Retina (tissue), 1 donor: ENCODE measurements at regions not wholly inside any gene's neighbourhood (a gene's known extent, or its start where the extent isn't known, plus 50 kb on each side); places are given as distances from the start of the nearest gene placed in this dataset.

Source experiments
- DNase-seq: peaks from one replicate; pipeline ENCODE4 v3.0.0-alpha.2; 2016

- DNase-seq: no peak
These were observed 246.1 kb upstream of the FN1 start for GRCh38 chr2:215681799-215682596.

GRCh38 chr2:215680605-215681598, 245.0 kb upstream of the FN1 start:
- no peak for DNase-seq

- no peak for DNase-seq
These were observed 242.2 kb upstream of the FN1 start for GRCh38 chr2:215678094-215678493.

GRCh38 chr2:215677481-215677880, 241.6 kb upstream of the FN1 start:
- no peak for DNase-seq

GRCh38 chr2:215672406-215672805, 236.5 kb upstream of the FN1 start:
- no peak for DNase-seq

GRCh38 chr2:215671691-215672090, 235.8 kb upstream of the FN1 start:
- DNase-seq: no peak

- no peak for DNase-seq
These were observed 235.4 kb upstream of the FN1 start for GRCh38 chr2:215671244-215671643.

GRCh38 chr2:215670396-215670795, 234.5 kb upstream of the FN1 start:
- no peak for DNase-seq

GRCh38 chr2:215668378-215668775, 232.5 kb upstream of the FN1 start:
- no peak for DNase-seq

GRCh38 chr2:215667585-215668377, 231.9 kb upstream of the FN1 start:
- DNase-seq: no peak

GRCh38 chr2:215664847-215665525, 229.1 kb upstream of the FN1 start:
- no peak for DNase-seq

GRCh38 chr2:215662715-215663114, 226.8 kb upstream of the FN1 start:
- no peak for DNase-seq

GRCh38 chr2:215660687-215661086, 224.8 kb upstream of the FN1 start:
- DNase-seq: no peak

- DNase-seq: no peak
These were observed 223.8 kb upstream of the FN1 start for GRCh38 chr2:215659650-215660049.

GRCh38 chr2:215658635-215659305, 222.9 kb upstream of the FN1 start:
- DNase-seq: no peak

GRCh38 chr2:215657844-215658243, 222.0 kb upstream of the FN1 start:
- DNase-seq: no peak

GRCh38 chr2:215654148-215654819, 218.4 kb upstream of the FN1 start:
- no peak for DNase-seq

- DNase-seq: no peak
These were observed 217.6 kb upstream of the FN1 start for GRCh38 chr2:215653344-215654030.

- DNase-seq: no peak
These were observed 216.5 kb upstream of the FN1 start for GRCh38 chr2:215652388-215652787.

GRCh38 chr2:215651412-215651811, 215.5 kb upstream of the FN1 start:
- DNase-seq: no peak
